ENCODE measurements at regions not wholly inside any gene's neighbourhood (a gene's known extent, or its start where the extent isn't known, plus 50 kb on each side); places are given as distances from the start of the nearest gene placed in this dataset.
"Not testable (repeated sequence)": the region's sequence is repeated elsewhere in the genome, so short reads cannot be mapped to it uniquely, and the experiment has no call there.

DNA sequence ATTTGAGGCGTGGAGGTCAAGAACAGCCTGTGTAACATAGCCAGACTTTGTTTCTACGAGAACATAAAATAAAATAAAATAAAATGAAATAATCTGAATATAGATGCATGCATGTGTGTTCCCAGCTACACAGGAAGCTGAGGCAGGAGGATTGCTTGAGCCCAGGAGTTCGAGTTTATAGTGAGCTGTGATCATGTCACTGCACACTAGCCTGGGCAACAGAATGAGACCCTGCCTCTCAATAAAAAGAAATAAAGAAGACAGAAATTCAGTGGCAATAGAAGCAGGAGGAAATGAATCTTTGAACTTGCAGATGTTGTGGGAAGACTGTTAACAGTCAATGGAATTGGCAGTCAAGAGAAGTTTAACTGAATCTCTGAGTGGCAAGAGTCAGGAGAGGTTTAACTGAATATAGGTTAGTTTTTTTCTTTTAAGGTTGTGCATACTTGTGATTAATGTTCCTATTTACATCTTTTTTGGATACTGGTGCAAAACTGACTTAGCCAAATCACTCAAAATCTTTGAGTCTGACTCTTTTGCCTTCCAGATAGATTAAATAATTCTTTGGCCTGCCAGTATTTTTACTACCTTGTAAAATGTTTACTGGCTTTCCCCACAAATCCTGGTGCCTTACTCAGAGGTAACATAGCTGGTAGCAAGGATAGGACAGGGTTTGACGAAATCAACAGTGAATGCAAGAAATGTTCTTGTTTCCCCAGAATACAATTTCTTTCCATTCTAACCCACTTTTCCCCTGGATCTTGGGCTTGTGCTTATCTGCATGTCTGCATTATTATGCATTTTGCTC is 361.4 kb downstream of the PDCD6IP start:
- Mint-ChIP-seq H3K9me3 (no peaks in the 10 kb centered on the region), H3K4me3 (no peak overlapping the region), H3K27me3 (no peaks in the 10 kb centered on the region), H3K36me3 (no peaks in the 10 kb centered on the region), H3K27ac (no peak overlapping the region), H3K4me1 (ENCODE audit: low read depth) (no peaks in the 10 kb centered on the region)
- no peak for DNase-seq
- ChIA-PET CTCF (no interaction called here), POLR2A (no interaction called here)
- intact Hi-C loops (cut with micrococcal nuclease), result no loop called here

DNA sequence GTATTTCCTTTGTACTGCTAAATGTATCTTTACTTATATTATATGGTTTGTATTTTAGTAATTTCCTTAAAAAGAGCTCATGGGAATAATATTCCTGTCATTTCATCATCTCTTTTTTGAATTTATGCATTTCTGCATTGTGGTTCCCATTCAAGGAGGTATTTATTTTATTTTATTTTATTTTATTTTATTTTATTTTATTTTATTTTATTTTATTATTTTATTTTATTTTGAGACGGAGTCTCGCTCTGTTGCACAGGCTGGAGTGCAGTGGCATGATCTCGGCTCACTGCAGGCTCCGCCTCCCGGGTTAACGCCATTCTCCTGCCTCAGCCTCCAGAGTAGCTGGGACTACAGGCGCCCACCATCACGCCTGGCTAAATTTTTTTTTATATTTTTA is 371.2 kb downstream of the PDCD6IP start:
- H3K4me1 Mint-ChIP-seq (ENCODE audit: low read depth); H3K27me3 Mint-ChIP-seq; H3K27ac Mint-ChIP-seq; CTCF ChIA-PET; H3K9me3 Mint-ChIP-seq; H3K4me3 Mint-ChIP-seq; POLR2A ChIA-PET; DNase-seq; intact Hi-C loops (cut with micrococcal nuclease); H3K36me3 Mint-ChIP-seq: not testable (repeated sequence)

DNA sequence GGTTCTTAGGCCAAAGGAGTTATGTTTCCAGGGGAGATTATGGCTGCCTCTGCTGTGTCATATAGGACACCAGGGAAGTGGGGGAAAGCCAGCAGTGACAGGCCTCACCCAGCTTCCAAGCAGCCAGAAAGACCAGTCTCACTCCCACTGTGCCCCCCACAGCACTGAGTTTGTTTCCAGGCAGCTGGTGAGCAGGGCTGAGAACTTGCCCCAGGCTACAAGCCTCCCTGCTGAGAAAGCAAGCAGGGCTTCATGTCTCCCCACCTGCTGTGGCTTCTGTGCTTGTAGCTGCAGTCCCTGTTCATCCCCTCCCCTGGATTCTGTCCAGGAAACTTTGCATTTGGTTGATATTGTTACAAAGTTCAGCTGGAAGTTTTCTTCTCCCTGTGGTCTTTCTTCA is 376.3 kb downstream of the PDCD6IP start:
- Mint-ChIP-seq H3K4me1 (ENCODE audit: low read depth) (no peaks in the 10 kb centered on the region), H3K36me3 (no peaks in the 10 kb centered on the region), H3K4me3 (no peak overlapping the region), H3K27me3 (peaks cover 6% of the 10 kb centered on the region), H3K27ac (no peak overlapping the region), H3K9me3 (no peaks in the 10 kb centered on the region)
- DNase-seq, result no peak
- ChIA-PET POLR2A (no interaction called here), CTCF (no interaction called here)
- intact Hi-C loops (cut with micrococcal nuclease), result no loop called here

DNA sequence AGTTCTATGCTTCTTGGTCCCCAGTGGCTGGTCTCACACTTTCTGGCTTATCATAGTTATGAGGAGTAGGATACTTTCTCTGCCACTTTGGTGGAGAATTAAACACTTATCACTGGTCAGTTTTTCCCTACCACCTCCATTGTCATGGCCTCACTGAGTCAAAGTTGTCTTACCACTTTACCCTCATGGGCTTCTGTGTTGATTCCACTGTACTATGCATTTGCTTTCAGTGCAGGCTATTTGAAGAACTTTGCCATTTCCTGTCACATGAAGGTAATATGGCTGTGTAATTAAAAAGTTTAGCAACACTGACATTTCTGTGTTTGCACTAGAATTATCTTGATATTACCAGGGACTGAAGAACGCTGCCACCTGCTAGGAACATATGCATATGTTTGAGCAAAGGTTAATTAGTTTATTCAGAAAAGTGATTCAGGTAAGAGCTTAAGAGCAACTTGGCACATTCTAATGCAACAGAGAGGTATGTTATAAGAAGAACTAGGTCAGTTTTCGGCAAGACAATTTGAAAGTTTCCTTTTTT is 377.3 kb downstream of the PDCD6IP start:
- no peaks in the 10 kb centered on the region for H3K36me3 Mint-ChIP-seq
- H3K4me3 Mint-ChIP-seq, result no peak overlapping the region
- DNase-seq, result no peak
- peaks cover 6% of the 10 kb centered on the region for H3K27me3 Mint-ChIP-seq
- H3K27ac Mint-ChIP-seq, result no peak overlapping the region
- intact Hi-C loops (cut with micrococcal nuclease), result no loop called here
- H3K9me3 Mint-ChIP-seq, result no peaks in the 10 kb centered on the region
- POLR2A ChIA-PET, result no interaction called here
- CTCF ChIA-PET, result no interaction called here
- no peaks in the 10 kb centered on the region for H3K4me1 Mint-ChIP-seq (ENCODE audit: low read depth)

DNA sequence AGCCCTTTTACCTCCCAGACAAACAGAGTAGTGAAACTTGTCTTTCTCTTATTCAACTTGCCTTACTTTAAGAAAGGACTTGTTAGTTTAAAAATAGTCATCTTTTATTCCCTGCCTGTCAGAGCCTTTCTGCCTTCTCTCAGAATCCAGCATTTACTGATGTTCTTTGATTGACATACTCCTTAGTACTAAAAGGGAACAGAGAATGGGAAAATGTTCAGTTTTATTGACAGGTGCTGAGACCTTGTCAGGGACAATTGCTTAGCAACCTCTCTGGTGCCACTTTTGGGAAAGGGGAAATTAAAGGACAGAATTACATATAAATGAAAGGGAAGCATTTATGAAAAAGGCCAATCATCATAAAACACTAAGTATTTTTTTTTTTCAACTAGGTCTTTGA is 378.3 kb downstream of the PDCD6IP start:
- H3K9me3 Mint-ChIP-seq, result no peaks in the 10 kb centered on the region
- no peak overlapping the region for H3K27ac Mint-ChIP-seq
- no peaks in the 10 kb centered on the region for H3K4me1 Mint-ChIP-seq (ENCODE audit: low read depth)
- no peaks in the 10 kb centered on the region for H3K36me3 Mint-ChIP-seq
- intact Hi-C loops (cut with micrococcal nuclease), result no loop called here
- H3K4me3 Mint-ChIP-seq, result no peak overlapping the region
- ChIA-PET CTCF (no interaction called here), POLR2A (no interaction called here)
- H3K27me3 Mint-ChIP-seq, result peaks cover 6% of the 10 kb centered on the region
- DNase-seq, result no peak

DNA sequence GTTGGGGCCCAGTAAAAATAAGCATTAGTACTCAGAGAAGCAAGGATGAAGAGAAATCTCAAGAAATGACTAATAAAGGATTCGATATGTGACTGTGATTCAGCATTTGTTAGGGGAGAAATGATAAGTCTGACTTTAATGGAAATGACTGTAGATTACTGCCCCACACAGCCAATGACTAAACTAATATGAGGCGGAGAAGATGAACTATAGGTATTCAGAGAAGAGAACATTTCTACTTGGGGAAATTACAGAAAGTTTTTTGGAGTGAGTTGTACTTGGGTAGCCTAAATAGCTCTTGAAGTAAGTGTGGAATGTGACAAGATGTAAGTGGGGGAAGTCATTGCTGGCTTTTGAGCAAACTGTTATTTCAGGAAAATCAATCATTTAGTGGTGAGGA is 380.0 kb downstream of the PDCD6IP start:
- intact Hi-C loops (cut with micrococcal nuclease), result no loop called here
- Mint-ChIP-seq H3K36me3 (no peaks in the 10 kb centered on the region), H3K27me3 (peaks cover 6% of the 10 kb centered on the region), H3K27ac (no peak overlapping the region), H3K4me1 (ENCODE audit: low read depth) (no peaks in the 10 kb centered on the region), H3K9me3 (no peaks in the 10 kb centered on the region), H3K4me3 (no peak overlapping the region)
- ChIA-PET CTCF (no interaction called here), POLR2A (no interaction called here)
- DNase-seq, result no peak

DNA sequence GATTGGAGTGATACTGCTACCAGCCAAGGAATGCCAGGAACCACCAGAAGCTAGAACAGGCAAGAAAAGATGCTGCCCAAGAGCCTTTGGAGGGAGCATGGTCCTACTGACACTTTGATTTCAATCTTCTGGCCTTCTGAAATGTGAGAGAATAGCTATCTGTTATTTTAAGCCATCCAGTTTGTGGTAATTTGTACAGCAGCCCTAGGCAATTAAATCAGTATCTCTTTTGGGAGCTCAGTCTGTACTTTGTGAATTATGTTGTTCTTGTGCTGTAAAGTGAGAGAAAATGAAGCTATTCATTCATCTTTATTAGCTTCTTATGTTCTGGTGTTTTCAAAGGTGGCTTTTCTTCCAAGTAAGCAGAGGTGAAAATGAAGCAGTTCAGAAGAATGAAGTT is 381.3 kb downstream of the PDCD6IP start:
- Mint-ChIP-seq H3K36me3 (no peaks in the 10 kb centered on the region), H3K4me3 (no peak overlapping the region), H3K9me3 (no peaks in the 10 kb centered on the region), H3K4me1 (ENCODE audit: low read depth) (no peaks in the 10 kb centered on the region), H3K27me3 (peaks cover 11% of the 10 kb centered on the region), H3K27ac (no peak overlapping the region)
- intact Hi-C loops (cut with micrococcal nuclease), result no loop called here
- ChIA-PET CTCF (no interaction called here), POLR2A (no interaction called here)
- DNase-seq, result no peak

DNA sequence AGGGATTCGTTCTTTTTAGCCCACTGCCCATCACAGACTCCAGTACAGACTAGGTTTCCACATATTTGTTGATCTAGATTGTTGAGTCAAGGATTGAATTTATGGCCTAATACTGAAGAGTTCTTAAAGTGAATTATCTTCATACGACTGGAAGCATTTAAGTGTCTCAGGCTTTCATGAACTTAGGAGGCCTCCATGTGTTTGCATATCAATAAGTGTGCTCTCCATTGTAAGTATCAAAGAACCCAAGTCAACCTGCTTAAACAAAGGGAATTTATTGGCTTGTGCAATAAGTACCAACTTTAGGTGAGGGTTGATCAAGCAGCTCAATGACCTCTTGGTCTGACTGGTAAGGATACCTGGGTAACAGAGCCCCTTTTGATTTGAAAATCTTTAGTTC is 382.1 kb downstream of the PDCD6IP start:
- ChIA-PET CTCF (no interaction called here), POLR2A (no interaction called here)
- intact Hi-C loops (cut with micrococcal nuclease), result no loop called here
- H3K27me3 Mint-ChIP-seq, result peaks cover 9% of the 10 kb centered on the region
- H3K36me3 Mint-ChIP-seq, result no peaks in the 10 kb centered on the region
- H3K27ac Mint-ChIP-seq, result no peak overlapping the region
- H3K9me3 Mint-ChIP-seq, result no peaks in the 10 kb centered on the region
- no peak for DNase-seq
- no peak overlapping the region for H3K4me3 Mint-ChIP-seq
- no peaks in the 10 kb centered on the region for H3K4me1 Mint-ChIP-seq (ENCODE audit: low read depth)

DNA sequence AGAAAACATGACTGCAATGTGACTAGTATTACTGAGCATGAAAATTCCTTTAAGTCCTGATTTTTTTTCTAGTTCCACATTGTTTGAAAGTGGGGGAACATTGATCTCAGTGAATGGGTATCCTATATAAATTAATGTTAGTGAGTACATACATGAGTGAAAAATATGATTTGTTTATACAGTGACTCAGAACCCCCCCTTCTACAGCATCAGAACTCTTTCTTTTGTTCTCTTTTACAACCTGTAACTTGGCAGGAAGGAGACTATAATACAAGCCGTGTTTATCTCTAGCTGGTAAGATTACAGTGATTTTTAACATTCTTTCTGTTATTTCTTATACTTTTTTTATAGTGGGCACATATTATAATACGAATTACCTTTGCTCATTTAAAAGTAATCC is 384.7 kb downstream of the PDCD6IP start:
- intact Hi-C loops (cut with micrococcal nuclease), result no loop called here
- H3K27ac Mint-ChIP-seq, result no peak overlapping the region
- no peaks in the 10 kb centered on the region for H3K4me1 Mint-ChIP-seq (ENCODE audit: low read depth)
- CTCF ChIA-PET, result no interaction called here
- POLR2A ChIA-PET, result no interaction called here
- no peak for DNase-seq
- peaks cover 9% of the 10 kb centered on the region for H3K27me3 Mint-ChIP-seq
- H3K36me3 Mint-ChIP-seq, result no peaks in the 10 kb centered on the region
- H3K9me3 Mint-ChIP-seq, result no peaks in the 10 kb centered on the region
- H3K4me3 Mint-ChIP-seq, result no peak overlapping the region

DNA sequence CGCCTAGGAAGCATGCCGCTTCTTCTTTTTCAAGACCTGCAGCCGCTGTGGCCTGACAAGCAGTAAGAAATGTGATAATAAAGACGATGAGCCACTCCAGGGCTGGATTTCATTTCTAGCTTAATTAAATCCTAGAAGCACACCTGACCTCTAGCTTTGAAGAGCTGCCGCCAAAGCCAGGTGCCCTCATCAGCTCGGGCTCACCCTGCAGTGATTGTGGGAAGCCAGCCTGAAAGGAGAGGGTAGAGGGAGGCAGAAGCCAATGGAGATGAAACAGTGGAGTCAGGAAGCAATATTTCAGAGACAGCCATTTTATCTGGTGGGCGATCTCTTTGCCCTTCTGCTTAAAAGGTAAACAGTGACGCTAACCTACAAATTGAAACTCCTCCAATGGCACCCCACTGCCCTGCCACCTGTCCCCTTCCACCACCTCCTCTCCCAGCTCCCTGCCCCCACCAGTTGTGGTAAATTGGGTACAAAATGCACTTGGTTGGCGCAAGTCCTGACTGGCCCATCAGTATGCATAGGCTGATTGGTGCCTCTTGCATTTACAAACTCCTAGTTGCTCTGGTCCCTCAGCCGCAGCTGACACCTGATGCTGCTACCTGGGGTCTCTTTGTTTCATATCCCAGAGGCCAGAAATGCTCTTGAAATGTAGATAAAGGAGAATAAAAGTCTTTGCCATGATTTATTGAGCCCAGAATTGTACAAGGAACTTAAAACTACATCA is 385.3 kb downstream of the PDCD6IP start:
- CTCF ChIA-PET, result no interaction called here
- H3K27ac Mint-ChIP-seq, result no peak overlapping the region
- peaks cover 6% of the 10 kb centered on the region for H3K27me3 Mint-ChIP-seq
- POLR2A ChIA-PET, result no interaction called here
- H3K9me3 Mint-ChIP-seq, result no peaks in the 10 kb centered on the region
- no peak overlapping the region for H3K4me3 Mint-ChIP-seq
- no peaks in the 10 kb centered on the region for H3K4me1 Mint-ChIP-seq (ENCODE audit: low read depth)
- H3K36me3 Mint-ChIP-seq, result no peaks in the 10 kb centered on the region
- no peak for DNase-seq
- intact Hi-C loops (cut with micrococcal nuclease), result no loop called here

DNA sequence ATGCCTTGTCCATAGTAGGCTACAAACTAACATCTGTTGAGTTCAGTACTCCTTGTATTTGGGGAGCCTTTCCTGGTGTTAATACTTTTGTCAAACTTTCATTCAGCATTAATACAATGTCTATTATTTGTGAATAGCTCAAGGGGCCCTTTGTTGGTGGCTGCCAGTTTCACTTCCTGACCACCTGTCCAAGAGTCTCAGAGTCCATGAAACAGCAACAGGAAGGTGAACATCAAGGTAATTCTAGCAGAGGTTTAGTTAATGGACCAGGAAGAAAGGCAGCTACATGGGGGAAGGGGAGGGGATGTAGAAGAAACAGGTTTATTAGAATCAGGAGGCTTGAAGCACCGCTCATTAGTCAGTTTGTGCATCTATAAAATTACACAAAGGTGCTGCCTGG is 386.9 kb downstream of the PDCD6IP start:
- no peak overlapping the region for H3K27ac Mint-ChIP-seq
- no peaks in the 10 kb centered on the region for H3K9me3 Mint-ChIP-seq
- ChIA-PET CTCF (no interaction called here), POLR2A (no interaction called here)
- H3K36me3 Mint-ChIP-seq, result no peaks in the 10 kb centered on the region
- H3K27me3 Mint-ChIP-seq, result peaks cover 6% of the 10 kb centered on the region
- no peak overlapping the region for H3K4me3 Mint-ChIP-seq
- DNase-seq, result no peak
- intact Hi-C loops (cut with micrococcal nuclease), result no loop called here
- no peaks in the 10 kb centered on the region for H3K4me1 Mint-ChIP-seq (ENCODE audit: low read depth)

DNA sequence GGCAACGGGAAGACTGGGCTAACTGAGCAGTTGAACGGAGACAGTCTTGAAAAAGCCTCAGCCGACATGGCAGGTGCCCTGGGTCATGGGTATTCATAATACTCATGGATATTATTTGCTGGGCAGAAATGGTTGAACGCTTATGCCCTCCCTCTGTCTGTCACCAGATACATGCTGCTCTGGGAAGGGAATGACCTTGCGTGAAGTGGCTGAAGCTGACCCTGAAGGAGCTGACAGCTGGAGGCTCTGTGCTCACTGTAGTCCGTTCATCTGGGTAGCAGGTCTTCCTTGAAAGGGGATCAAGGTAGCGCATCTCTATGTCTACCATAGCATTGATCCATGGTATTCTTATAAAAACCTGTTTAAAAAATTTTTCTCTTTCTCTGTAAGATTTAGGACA is 390.7 kb downstream of the PDCD6IP start:
- H3K4me3 Mint-ChIP-seq, result no peak overlapping the region
- no peak for DNase-seq
- no peaks in the 10 kb centered on the region for H3K9me3 Mint-ChIP-seq
- no peaks in the 10 kb centered on the region for H3K4me1 Mint-ChIP-seq (ENCODE audit: low read depth)
- CTCF ChIA-PET, result no interaction called here
- no peaks in the 10 kb centered on the region for H3K36me3 Mint-ChIP-seq
- POLR2A ChIA-PET, result no interaction called here
- no peak overlapping the region for H3K27ac Mint-ChIP-seq
- peaks cover 5% of the 10 kb centered on the region for H3K27me3 Mint-ChIP-seq
- intact Hi-C loops (cut with micrococcal nuclease), result no loop called here

DNA sequence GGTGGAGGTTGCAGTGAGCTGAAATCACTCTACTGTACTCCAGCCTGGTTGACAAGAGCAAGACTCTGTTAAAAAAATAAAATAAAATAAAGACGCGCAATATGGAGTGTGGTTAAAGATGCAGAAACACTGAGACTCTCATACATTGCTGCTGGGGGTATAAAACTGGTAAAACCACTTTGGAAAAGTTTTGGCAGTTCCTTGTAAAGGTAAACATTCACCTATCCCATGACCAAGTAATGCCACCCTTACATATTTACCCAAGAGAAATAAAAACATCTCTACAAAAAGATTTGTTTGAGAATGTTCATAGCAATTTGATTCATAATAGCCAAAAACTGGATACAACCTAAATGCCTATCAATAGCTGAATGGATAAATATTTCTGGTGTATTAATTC is 398.5 kb downstream of the PDCD6IP start:
- Mint-ChIP-seq H3K4me1 (ENCODE audit: low read depth) (no peaks in the 10 kb centered on the region), H3K9me3 (no peaks in the 10 kb centered on the region), H3K4me3 (no peak overlapping the region), H3K27me3 (no peaks in the 10 kb centered on the region), H3K36me3 (no peaks in the 10 kb centered on the region), H3K27ac (no peak overlapping the region)
- intact Hi-C loops (cut with micrococcal nuclease), result no loop called here
- CTCF ChIA-PET, result no interaction called here
- POLR2A ChIA-PET, result no interaction called here
- no peak for DNase-seq

Measured in activated CD4-positive, alpha-beta memory T cell treated with anti-CD3 and anti-CD28 coated beads for 36 hours (primary cell).